AG04450 (cell line): ENCODE measurements at regions not wholly inside any gene's neighbourhood (a gene's known extent, or its start where the extent isn't known, plus 50 kb on each side); places are given as distances from the start of the nearest gene placed in this dataset.

Experiments used
- CTCF ChIA-PET: fragments of 300-600, 350-600 bp; formaldehyde crosslinking; extraction: SDS; loops from one replicate; lab custom pipeline; 2022; ENCODE audit warnings: antibody characterized with exemption, inconsistent platforms; lab: Charles Lee
- POLR2A ChIA-PET: fragments of 350-600 bp; formaldehyde crosslinking; extraction: SDS; loops from one replicate; lab custom pipeline; 2021; ENCODE audit warnings: antibody characterized with exemption, inconsistent platforms; lab: Yijun Ruan, JAX
- DNase-seq: peaks from one replicate; pipeline ENCODE4 v3.0.0-alpha.2; 2011; ENCODE audit warnings: low read depth, low spot score
- H3K27ac ChIP-seq: one replicate; pipeline ENCODE4 v1.5.1; 2012; ENCODE audit warnings: low read depth, low read length, control low read depth
- H3K27me3 ChIP-seq: one replicate; pipeline ENCODE4 v1.6.0; 2012; ENCODE audit warnings: low read length; ENCODE audit not compliant: control insufficient read depth, insufficient read depth
- H3K4me3 ChIP-seq: 2 replicates; pipeline ENCODE4 v1.5.1; 2011; ENCODE audit warnings: mild to moderate bottlenecking, low read depth, low read length, control low read depth
- H3K9me3 ChIP-seq: 2 replicates; pipeline ENCODE4 v1.5.1; 2012; ENCODE audit warnings: low read length; ENCODE audit not compliant: control insufficient read depth, insufficient read depth
- TF ChIP-seq, protein P1 (sequence below): IDR thresholded peaks from 2 replicates; pipeline ENCODE4 v1.5.1; 2011; ENCODE audit warnings: low read depth, low read length, control low read depth, inconsistent platforms

DNA sequence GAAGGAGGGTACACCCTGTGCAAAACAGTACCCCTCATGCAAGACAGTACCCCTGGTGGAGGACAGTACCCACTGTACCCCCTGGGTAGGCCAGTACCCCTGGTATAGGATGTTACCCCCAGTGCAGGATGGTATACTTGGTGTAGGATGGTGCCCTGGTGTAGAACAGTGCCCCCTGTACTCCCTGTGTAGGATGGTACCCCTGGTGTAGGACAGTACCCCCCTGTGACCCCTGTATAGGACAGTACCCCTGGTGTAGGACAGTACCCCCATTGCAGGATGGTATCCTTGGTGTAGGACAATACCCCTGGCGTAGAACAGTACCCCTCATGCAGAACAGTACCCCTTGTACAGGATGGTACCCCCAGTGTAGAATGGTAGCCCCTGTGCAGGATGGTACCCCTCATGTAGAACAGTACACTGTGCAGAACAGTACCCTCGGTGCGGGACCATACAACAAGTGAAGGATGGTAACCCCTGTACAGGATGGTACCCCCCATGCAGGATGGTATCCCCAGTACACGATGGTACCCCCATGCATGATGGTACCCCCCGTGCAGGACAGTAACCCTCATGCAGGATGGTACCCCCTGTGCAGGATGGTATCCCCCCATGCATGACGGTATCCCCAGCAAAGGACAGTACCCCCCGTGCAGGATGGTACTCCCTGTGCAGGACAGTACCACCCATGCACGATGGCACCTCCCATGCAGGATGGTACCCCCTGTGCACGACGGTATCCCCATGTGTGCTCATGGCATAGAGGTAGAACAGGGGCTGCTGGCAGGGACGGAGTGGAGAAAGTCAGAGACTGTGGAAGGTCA, 248.0 kb downstream of the DCDC2C start:
- Histone ChIP-seq H3K9me3 (peaks cover 36% of the 10 kb centered on the region), H3K4me3 (no peak overlapping the region), H3K27ac (no peak overlapping the region), H3K27me3 (no peaks in the 10 kb centered on the region)
- CTCF ChIA-PET, result no interaction called here
- DNase-seq, result no peak
- TF ChIP-seq, protein P1, sequence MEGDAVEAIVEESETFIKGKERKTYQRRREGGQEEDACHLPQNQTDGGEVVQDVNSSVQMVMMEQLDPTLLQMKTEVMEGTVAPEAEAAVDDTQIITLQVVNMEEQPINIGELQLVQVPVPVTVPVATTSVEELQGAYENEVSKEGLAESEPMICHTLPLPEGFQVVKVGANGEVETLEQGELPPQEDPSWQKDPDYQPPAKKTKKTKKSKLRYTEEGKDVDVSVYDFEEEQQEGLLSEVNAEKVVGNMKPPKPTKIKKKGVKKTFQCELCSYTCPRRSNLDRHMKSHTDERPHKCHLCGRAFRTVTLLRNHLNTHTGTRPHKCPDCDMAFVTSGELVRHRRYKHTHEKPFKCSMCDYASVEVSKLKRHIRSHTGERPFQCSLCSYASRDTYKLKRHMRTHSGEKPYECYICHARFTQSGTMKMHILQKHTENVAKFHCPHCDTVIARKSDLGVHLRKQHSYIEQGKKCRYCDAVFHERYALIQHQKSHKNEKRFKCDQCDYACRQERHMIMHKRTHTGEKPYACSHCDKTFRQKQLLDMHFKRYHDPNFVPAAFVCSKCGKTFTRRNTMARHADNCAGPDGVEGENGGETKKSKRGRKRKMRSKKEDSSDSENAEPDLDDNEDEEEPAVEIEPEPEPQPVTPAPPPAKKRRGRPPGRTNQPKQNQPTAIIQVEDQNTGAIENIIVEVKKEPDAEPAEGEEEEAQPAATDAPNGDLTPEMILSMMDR, result no peak
- POLR2A ChIA-PET, result no interaction called here

DNA sequence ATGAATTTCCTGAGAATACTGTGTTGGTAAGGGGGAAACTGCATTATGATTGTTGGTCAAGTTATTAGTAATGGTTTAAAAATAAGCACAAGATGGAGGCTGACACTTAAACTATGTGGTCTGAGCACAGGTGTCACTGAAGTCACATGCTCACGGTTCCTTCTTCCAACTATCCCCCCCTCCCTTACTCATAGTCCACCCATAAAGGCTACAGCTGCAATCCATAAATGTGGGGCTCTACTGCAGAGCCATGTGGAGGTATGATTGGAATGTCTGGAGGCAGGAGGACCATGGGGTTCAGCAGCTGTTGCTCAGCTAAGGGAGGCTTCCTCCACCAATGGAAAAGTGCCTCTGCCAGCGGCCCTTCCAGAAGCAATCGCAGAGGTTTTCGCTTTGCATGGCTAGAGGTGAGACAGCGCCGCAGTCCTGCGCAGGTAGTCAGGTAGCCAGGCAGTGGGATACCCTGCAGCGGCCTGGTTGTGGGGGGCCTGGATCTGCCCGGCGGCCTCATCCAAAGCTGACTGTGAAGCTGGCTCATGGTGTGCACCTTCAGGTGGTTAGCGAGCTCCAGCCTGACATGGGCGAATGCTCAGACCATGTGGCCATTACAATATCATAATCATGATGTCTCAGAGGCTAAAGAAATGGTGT, 249.6 kb downstream of the DCDC2C start:
- H3K4me3 ChIP-seq, result no peak overlapping the region
- ChIA-PET POLR2A (no interaction called here), CTCF (no interaction called here)
- TF ChIP-seq, protein P1, result no peak
- no peak for DNase-seq
- H3K27me3 ChIP-seq, result no peaks in the 10 kb centered on the region
- no peak overlapping the region for H3K27ac ChIP-seq
- H3K9me3 ChIP-seq, result peaks cover 36% of the 10 kb centered on the region

DNA sequence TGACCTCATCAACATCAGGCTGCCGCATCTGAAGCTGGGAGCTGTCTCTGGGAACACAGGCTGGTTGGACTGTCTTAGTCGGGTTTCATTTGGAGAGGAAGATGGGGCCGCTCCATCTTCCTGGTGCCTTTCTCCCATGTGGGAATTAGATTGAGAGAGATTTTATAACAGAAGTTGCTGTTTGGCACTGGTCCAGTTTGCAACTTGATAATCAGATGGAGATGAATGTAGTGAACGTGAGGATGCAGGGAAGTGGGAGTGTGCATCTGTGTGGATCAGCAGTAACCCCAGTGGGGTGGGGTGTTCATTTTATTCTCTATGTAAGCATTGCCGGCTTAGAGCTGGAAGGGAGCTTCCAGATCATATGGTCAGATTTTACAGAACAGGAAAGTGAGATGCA, 250.9 kb downstream of the DCDC2C start:
- Histone ChIP-seq H3K9me3 (peaks cover 36% of the 10 kb centered on the region), H3K27ac (no peak overlapping the region), H3K27me3 (no peaks in the 10 kb centered on the region), H3K4me3 (no peak overlapping the region)
- DNase-seq, result no peak
- ChIA-PET CTCF (no interaction called here), POLR2A (no interaction called here)
- TF ChIP-seq, protein P1, result no peak

DNA sequence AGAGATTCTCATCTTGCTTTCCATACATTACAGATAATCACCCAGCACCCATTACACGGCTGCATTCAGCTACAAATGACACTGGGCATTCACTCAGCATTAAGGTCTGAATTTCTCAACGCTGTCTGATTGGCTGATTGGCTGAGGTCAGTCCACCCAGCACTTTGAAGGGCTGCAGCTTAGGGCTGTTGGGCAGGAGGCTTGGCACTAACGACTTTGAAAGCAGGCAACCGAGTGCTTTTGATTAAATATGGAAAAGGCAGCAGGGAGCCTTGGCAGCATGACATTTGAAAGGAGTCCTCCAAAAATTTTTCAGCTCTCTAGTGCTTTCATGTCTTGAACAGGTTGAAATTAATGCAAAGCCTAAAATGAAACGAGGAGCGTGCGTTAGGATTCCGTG, 253.0 kb downstream of the DCDC2C start:
- ChIA-PET CTCF (no interaction called here), POLR2A (no interaction called here)
- TF ChIP-seq, protein P1, result no peak
- H3K4me3 ChIP-seq, result no peak overlapping the region
- H3K27me3 ChIP-seq, result no peaks in the 10 kb centered on the region
- no peak for DNase-seq
- no peak overlapping the region for H3K27ac ChIP-seq
- H3K9me3 ChIP-seq, result peaks cover 22% of the 10 kb centered on the region

DNA sequence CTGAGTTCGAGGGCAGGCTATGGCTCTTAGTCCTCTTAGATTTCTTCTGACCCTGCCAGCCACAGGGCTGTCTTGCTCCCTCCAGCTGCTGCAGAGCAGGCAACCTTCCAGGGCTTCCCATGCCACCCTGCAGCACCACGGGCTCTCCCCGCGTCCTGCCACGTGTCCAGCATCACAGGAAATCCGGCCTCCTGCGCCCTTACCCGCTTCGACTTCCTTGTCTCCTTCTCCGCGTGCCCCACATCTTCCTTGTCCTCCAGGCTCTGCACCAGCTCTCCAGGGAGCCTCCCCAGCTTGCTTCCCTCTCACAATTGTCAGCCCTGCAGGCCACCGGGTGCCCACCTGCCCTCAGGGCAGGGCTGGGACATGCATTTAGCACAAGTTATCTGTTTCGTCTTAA, 253.5 kb downstream of the DCDC2C start:
- POLR2A ChIA-PET, result no interaction called here

More for the DNA sequence above, 253.5 kb downstream of the DCDC2C start:
- H3K27ac ChIP-seq, result no peak overlapping the region
- no peak overlapping the region for H3K4me3 ChIP-seq
- H3K27me3 ChIP-seq, result no peaks in the 10 kb centered on the region
- DNase-seq, result no peak
- CTCF ChIA-PET, result no interaction called here
- TF ChIP-seq, protein P1, result no peak
- H3K9me3 ChIP-seq, result peaks cover 18% of the 10 kb centered on the region
